ENCODE measurements at regions not wholly inside any gene's neighbourhood (a gene's known extent, or its start where the extent isn't known, plus 50 kb on each side); places are given as distances from the start of the nearest gene placed in this dataset.

DNA sequence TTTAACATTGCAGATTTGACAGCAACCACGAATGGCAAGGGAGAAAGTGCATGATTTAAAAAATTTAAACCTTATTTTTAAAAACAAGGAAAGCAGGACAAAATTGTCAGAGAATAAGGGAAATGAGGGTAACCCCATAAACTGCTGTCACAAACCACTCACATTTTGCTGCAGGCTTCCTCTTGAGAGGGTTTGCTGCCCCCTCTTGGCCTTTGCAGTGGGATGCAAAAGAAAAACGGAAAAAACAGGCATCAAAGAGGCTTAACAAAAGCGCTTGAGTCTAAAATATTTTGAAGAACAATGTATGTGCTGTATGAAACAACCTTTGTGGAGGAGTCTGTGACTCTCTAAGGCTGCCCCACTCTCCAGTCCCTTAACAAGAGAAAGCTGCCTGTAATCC, 91.6 kb downstream of the TMX3 start:
- TF ChIP-seq, protein P1, sequence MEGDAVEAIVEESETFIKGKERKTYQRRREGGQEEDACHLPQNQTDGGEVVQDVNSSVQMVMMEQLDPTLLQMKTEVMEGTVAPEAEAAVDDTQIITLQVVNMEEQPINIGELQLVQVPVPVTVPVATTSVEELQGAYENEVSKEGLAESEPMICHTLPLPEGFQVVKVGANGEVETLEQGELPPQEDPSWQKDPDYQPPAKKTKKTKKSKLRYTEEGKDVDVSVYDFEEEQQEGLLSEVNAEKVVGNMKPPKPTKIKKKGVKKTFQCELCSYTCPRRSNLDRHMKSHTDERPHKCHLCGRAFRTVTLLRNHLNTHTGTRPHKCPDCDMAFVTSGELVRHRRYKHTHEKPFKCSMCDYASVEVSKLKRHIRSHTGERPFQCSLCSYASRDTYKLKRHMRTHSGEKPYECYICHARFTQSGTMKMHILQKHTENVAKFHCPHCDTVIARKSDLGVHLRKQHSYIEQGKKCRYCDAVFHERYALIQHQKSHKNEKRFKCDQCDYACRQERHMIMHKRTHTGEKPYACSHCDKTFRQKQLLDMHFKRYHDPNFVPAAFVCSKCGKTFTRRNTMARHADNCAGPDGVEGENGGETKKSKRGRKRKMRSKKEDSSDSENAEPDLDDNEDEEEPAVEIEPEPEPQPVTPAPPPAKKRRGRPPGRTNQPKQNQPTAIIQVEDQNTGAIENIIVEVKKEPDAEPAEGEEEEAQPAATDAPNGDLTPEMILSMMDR (IDR thresholded peaks at IDR 0.05): peak in 4 of 6 experiments; percentile 10 to 46 (median 32)
- TF ChIP-seq POLR2A (IDR thresholded peaks at IDR 0.05): no peak

Data from Peyer's patch (tissue), 4 donors.